ENCODE measurements at regions not wholly inside any gene's neighbourhood (a gene's known extent, or its start where the extent isn't known, plus 50 kb on each side); places are given as distances from the start of the nearest gene placed in this dataset.
A peak's percentile ranks its signal among the peaks of the same experiment; 100 is the strongest.

DNA sequence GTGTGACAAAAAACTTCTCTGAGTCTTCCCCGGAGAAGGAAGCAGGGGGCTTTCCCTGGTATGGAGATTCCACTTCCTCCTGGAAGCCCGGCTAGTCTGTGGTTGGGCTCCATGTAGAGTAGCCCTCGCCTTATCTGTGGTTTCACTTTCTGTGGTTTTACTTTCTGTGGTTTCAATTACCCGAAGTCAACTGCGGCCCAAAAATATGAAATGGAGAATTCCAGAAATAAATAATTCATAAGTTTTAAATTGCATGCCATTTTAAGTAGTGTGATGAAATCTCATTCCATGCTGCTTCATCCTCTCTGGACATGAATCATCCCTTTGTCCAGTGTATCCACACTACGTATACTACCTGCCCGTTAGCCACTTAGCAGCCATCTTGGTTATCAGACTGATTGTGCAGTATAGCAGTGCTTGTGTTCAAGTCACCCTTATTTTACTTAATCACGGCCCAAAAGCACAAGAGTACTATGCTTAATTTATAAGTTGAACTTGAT, 275.0 kb upstream of the SESN3 start:
- no peaks in the 10 kb centered on the region for H3K9me3 ChIP-seq
- WGBS, 5 donors: 42 to 60% (median 47%) methylated on average over 8 of the region's 8 CpGs
- H3K27ac ChIP-seq: no peak overlapping the region
- no peaks in the 10 kb centered on the region for H3K4me1 ChIP-seq
- DNase-seq: no peak
- intact Hi-C loops (cut with DNase I; ENCODE audit: low total_unique reads): no loop called here
- H3K4me3 ChIP-seq: peak overlapping the region in 1 of 8 donors; percentile 14
- no peaks in the 10 kb centered on the region for H3K27me3 ChIP-seq (replicated peaks in 1 of 7)
- TF ChIP-seq POLR2AphosphoS5 (IDR thresholded peaks at IDR 0.05) (no peak), POLR2A (IDR thresholded peaks at IDR 0.05) (no peak)
- TF ChIP-seq, protein P1, sequence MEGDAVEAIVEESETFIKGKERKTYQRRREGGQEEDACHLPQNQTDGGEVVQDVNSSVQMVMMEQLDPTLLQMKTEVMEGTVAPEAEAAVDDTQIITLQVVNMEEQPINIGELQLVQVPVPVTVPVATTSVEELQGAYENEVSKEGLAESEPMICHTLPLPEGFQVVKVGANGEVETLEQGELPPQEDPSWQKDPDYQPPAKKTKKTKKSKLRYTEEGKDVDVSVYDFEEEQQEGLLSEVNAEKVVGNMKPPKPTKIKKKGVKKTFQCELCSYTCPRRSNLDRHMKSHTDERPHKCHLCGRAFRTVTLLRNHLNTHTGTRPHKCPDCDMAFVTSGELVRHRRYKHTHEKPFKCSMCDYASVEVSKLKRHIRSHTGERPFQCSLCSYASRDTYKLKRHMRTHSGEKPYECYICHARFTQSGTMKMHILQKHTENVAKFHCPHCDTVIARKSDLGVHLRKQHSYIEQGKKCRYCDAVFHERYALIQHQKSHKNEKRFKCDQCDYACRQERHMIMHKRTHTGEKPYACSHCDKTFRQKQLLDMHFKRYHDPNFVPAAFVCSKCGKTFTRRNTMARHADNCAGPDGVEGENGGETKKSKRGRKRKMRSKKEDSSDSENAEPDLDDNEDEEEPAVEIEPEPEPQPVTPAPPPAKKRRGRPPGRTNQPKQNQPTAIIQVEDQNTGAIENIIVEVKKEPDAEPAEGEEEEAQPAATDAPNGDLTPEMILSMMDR (IDR thresholded peaks at IDR 0.05 in 8 of 11, conservative IDR thresholded peaks at IDR 0.05 in 3 of 11): no peak
- H3K36me3 ChIP-seq: no peaks in the 10 kb centered on the region

DNA sequence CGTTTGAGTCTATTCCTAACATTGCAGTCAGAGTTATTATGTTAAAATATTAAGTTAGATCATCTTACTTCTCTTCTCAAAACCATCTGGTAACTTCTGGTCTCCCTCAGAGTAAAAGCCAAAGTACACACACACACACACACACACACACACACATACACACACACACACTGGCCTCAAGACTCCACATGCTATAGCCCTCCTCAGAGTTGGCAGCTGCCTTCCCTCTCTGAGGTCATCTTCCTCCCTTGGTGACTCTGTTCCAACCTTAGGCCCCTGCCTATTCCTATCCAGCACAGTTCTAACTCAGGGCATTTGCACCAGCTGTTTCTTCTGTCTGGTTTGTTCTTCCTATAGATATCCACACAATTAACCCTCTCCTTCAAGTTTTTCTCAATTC, 272.0 kb upstream of the SESN3 start:
- no peak for DNase-seq
- Histone ChIP-seq H3K9me3 (no peaks in the 10 kb centered on the region), H3K4me3 (no peak overlapping the region), H3K27me3 (replicated peaks in 1 of 7) (no peaks in the 10 kb centered on the region), H3K27ac (no peak overlapping the region), H3K36me3 (no peaks in the 10 kb centered on the region), H3K4me1 (no peaks in the 10 kb centered on the region)
- WGBS, 5 donors: 78 to 97% (median 83%) methylated on average over 1 of the region's 1 CpG
- intact Hi-C loops (cut with DNase I; ENCODE audit: low total_unique reads): no loop called here
- no peak for TF ChIP-seq POLR2A (IDR thresholded peaks at IDR 0.05)

DNA sequence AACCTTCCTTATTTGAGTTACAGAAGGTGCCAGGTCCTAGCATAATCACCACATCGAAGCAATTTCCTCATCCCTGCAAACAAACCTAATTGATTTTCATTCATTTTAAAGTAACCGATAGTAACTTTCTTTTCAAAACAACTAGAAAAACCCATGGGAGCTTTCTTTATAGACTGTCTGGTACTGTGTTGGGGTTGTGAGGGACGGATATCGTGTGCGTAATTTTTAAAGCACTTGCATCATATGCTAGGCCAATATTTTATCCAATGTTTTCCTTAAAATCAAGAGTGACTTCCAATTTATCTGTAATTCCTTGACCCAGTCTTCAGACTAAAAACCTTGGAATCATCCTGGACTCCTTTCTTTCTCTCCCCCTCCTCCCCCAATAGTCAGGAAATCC, 271.5 kb upstream of the SESN3 start:
- intact Hi-C loops (cut with DNase I; ENCODE audit: low total_unique reads): no loop called here
- TF ChIP-seq POLR2AphosphoS5 (IDR thresholded peaks at IDR 0.05): no peak
- TF ChIP-seq, protein P1 (IDR thresholded peaks at IDR 0.05 in 8 of 11, conservative IDR thresholded peaks at IDR 0.05 in 3 of 11): no peak
- no peak for TF ChIP-seq POLR2A (IDR thresholded peaks at IDR 0.05)

DNA sequence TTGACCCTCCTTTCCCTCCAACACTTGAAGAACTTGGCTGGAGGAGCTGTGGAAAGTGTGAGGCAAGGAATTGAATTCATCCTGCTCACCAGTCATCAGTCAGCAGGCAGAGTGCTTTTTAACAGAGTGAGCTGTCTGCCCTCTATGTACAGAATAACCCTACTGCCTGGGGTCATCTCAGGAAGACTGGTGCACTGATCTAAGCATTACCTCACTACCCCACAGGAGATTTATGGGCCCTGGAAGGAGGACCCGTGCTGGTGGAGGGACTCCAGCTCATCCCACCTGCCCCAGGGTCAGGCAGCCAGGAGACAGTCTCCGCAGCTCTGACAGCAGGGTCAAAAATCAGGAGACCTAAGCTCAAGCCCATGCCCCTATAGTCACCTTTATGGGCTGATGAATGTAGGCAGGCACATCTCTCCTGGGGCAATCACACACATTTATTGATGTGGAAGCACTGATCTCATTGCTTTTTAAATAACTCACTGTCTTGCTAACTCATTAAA, 270.8 kb upstream of the SESN3 start:
- H3K9me3 ChIP-seq: no peaks in the 10 kb centered on the region
- no peaks in the 10 kb centered on the region for H3K36me3 ChIP-seq
- H3K4me1 ChIP-seq: no peaks in the 10 kb centered on the region
- TF ChIP-seq, protein P1 (IDR thresholded peaks at IDR 0.05 in 8 of 11, conservative IDR thresholded peaks at IDR 0.05 in 3 of 11): no peak
- TF ChIP-seq POLR2AphosphoS5 (IDR thresholded peaks at IDR 0.05): no peak
- no peak for TF ChIP-seq POLR2A (IDR thresholded peaks at IDR 0.05)
- no peak overlapping the region for H3K4me3 ChIP-seq
- WGBS, 5 donors: 65 to 100% (median 75%) methylated on average over 1 to 2 of the region's 2 CpGs
- DNase-seq: no peak
- H3K27me3 ChIP-seq (replicated peaks in 1 of 7): no peaks in the 10 kb centered on the region
- intact Hi-C loops (cut with DNase I; ENCODE audit: low total_unique reads): no loop called here
- no peak overlapping the region for H3K27ac ChIP-seq

More for the DNA sequence above, 271.5 kb upstream of the SESN3 start:
- no peaks in the 10 kb centered on the region for H3K36me3 ChIP-seq
- H3K9me3 ChIP-seq: no peaks in the 10 kb centered on the region
- no peak overlapping the region for H3K4me3 ChIP-seq
- 94 to 98% (median 95%) methylated on average over 5 of the region's 5 CpGs for whole genome bisulfite sequencing, 5 donors
- H3K27ac ChIP-seq: no peak overlapping the region
- DNase-seq: no peak
- no peaks in the 10 kb centered on the region for H3K27me3 ChIP-seq (replicated peaks in 1 of 7)
- no peaks in the 10 kb centered on the region for H3K4me1 ChIP-seq

DNA sequence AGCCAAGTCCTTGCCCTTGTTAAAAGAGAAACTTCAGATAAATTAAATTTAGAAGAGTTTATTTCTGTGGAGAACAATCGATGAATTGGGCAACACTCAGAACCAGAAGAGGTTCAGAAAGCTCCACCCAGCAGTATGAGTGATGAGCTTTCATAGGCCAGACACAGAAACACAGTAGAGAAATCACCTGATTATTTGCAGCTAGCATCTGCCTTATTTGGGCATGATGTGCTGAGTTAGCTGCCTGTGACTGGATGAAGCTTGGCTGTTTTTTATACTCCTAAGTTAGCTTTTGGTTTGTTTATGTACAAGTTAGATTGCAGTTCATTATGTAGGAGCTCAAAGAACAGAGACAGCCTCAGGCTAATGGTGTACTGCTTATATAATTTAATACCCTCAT, 269.5 kb upstream of the SESN3 start:
- TF ChIP-seq POLR2A (IDR thresholded peaks at IDR 0.05): no peak
- TF ChIP-seq POLR2AphosphoS5 (IDR thresholded peaks at IDR 0.05): no peak
- TF ChIP-seq, protein P1 (IDR thresholded peaks at IDR 0.05 in 8 of 11, conservative IDR thresholded peaks at IDR 0.05 in 3 of 11): no peak
- no peaks in the 10 kb centered on the region for H3K9me3 ChIP-seq
- intact Hi-C loops (cut with DNase I; ENCODE audit: low total_unique reads): no loop called here
- 73 to 97% (median 83%) methylated on average over 1 of the region's 1 CpG for WGBS, 5 donors
- H3K27me3 ChIP-seq (replicated peaks in 1 of 7): no peaks in the 10 kb centered on the region
- H3K27ac ChIP-seq: no peak overlapping the region
- no peak for DNase-seq
- no peaks in the 10 kb centered on the region for H3K4me1 ChIP-seq
- no peak overlapping the region for H3K4me3 ChIP-seq
- no peaks in the 10 kb centered on the region for H3K36me3 ChIP-seq

Measured in spleen (tissue), 11 donors.